ENCODE measurements at regions not wholly inside any gene's neighbourhood (a gene's known extent, or its start where the extent isn't known, plus 50 kb on each side); places are given as distances from the start of the nearest gene placed in this dataset.
"Not testable (repeated sequence)": the region's sequence is repeated elsewhere in the genome, so short reads cannot be mapped to it uniquely, and the experiment has no call there.

DNA sequence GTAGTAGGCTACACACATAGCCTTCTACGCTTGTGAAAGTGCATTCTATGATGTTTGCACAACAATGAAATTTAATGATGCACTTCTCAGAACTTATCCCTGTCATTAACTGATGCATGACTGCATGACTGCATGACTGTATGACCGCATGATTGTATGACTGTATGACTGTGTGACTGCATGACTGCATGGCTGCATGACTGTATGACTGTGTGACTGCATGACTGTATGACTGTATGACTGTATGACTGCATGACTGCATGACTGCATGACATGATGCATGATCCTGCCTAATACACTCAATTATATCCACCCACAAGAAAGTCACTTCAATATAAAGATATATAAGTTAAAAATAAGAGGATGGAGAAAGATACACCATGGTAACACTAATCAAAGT is 365.4 kb upstream of the FSIP2 start:
- no peak for DNase-seq (ENCODE audit: low read depth in 4 of 4, low spot score in 2 of 4)

DNA sequence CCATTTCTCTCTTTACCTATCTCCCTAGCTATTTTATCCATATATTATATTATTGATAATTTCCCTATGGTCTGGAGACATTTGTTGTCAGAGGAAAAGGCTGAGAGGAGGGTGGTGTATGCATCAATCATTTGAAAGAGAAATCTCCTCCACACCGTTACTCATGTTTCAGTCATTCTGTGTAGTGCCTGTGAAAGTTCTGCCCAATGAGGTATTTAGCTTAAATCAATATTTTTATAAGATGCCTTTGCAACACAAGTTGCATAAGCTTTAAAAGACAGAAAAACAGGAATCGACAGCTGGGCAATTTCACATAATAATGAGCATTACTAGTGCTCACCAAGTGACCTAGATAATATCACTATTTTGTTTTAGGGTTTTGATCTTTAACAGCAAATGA is 363.7 kb upstream of the FSIP2 start:
- DNase-seq (ENCODE audit: low read depth in 4 of 4, low spot score in 2 of 4): no peak

DNA sequence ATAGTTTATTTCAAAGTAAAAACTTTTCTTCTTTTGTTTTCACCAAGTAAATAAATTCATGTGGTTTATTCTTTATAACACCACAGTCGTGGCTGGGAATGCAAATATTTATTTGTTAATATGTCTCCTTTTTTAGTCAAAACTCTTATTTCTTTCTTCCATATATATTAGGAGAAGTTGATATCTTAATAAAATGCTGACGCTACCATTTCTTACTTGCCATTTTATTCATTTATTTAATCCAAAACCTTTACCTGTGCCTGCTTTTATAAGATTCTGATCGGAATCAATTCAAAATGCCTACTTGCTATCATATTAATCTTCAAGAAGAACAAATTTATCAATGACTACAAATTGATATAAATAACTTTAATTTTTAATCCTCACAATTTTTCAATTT is 362.9 kb upstream of the FSIP2 start:
- DNase-seq (ENCODE audit: low read depth in 4 of 4, low spot score in 2 of 4): no peak

DNA sequence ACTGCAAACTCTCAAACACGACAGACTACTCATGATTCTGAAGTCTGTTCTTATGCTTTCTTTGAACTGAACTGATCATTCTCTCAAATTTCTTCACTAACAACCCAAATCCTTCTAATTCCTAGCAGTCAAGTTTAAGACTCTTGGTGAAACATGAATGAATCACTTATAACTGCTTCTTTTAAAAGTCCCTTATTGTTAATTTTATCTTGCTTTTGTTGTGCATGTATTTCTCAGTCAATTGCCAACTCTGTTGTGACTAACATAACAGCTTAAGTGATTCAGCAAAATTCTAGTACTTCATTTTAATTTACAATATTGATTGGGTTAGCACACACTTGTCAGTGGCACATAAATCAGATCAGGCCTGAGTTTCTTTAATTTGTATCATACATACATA is 357.0 kb upstream of the FSIP2 start:
- no peak for DNase-seq (ENCODE audit: low read depth in 4 of 4, low spot score in 2 of 4)

DNA sequence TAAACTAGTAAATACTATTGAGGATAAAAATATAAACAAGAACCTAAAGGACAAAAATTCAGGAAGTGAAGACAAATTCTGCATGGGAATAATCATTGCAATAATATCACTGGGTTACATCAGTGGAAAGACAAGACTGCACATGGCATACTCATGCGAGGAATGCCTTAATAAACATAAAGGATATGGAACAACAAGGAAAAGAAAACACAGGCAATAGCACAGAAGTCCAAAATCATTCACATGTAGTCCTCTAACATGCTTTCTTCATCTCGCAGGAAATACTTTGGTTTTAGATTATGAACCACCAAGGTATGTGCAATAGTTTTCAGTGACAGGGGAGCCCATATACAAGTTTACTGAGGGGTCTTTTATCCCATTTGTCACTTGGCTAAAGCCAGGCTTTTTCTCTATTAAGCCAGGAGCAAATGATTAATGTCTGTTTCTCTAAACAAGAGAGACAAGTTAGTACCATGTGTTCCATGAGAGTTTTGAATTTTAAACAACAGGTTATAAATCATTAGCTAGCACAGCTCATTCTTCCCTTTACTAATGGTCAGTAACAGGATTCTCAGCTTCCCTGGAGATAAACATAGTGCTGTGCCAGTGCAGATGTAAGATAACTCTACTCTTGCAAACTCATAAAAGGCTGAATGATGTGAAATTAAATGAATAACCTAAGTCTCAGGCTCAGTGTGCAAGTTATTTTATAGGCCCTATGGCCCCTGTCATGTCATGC is 353.6 kb upstream of the FSIP2 start:
- DNase-seq (ENCODE audit: low read depth in 4 of 4, low spot score in 2 of 4): peak in 1 of 4 donors; percentile 3

DNA sequence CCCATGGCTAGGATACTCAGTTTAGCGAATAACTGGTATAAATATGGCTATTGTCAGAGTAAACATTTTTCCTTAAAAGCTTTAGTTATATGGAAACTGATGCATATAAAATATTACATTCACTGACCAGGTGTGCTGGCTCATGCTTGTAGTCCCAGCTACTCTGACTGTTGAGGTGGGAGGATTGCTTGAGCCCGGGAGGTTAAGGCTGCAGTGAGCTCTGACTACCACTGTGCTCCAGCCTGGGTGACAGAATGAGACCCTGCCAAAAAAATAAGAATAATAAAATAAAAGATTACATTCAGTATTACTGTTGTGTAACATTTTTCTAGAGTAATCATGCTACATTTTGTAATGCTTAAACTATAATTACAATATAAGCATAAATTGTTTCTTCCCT is 350.4 kb upstream of the FSIP2 start:
- no peak for DNase-seq (ENCODE audit: low read depth in 4 of 4, low spot score in 2 of 4)

DNA sequence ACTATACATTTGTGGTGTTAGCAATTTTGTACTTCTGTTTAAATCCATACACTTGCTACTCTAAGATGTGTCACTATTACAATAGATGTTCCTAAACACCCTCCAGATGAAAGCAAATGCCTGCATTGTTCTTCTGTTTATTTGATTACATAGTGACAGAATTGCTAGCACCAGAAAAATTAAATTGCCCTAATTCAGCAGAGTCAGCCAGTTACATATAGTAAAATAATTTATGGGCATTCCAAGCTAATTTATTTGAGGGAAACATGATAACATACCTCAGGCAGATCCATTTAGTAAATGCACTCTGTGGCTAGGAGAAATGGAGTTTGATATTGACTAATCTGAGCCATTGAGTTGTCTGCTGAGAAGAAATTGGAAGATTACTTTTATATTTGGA is 347.1 kb upstream of the FSIP2 start:
- DNase-seq (ENCODE audit: low read depth in 4 of 4, low spot score in 2 of 4): no peak

DNA sequence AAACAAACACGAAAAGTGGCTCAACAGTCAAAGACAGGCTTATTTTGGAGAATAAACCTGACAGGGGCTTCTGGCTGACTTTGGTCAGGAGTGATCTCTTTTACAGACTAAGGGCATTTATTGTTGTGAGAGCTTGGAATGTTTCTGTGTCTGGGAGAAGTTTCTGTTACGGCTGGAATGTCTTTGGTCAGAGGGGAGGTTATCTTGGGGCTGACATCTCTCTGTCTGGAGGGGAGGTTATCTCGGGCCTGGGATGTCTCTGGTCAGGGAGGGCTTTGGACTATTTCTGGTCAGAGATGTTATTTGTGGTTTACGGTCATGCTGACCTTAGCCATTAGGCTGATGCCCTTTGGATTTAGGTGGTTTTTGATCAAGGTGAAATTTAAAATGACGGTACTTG is 345.5 kb upstream of the FSIP2 start:
- DNase-seq (ENCODE audit: low read depth in 4 of 4, low spot score in 2 of 4): no peak

DNA sequence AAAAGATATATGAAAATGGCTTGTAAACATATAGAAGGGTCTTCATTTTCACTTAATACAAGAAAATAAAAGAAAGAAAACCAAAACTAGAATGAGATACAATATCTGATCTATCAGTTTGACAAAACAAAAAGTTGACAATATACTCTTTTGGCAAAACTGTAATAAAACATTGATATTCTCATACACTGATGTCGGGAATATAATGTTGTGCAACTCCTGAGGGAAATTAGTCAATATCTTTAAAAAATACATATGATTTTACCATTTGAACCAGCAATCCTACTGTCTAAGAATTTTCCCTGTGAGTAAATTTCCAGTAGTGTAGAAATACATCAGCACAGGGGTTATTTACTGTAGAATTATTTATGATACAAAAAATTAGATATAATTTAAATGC is 336.1 kb upstream of the FSIP2 start:
- DNase-seq (ENCODE audit: low read depth in 4 of 4, low spot score in 2 of 4): no peak

DNA sequence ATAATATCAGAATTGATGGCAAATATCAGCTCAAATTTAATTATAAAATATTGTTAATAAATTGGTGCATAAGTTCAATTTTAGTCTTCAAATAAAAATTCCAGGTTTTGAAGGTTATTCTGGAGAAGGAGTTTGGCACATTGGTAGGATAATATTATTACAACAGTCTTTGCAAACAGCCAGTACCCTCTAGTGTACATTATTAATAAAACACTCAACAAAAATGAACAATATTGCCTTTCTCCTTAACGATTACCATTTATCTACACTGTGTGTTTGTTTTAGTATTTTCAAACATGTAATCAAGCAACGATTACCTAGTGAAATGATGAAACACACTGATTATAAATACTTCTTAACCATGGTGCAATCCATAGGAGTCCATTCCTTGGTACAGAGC is 334.0 kb upstream of the FSIP2 start:
- DNase-seq (ENCODE audit: low read depth in 4 of 4, low spot score in 2 of 4): no peak

DNA sequence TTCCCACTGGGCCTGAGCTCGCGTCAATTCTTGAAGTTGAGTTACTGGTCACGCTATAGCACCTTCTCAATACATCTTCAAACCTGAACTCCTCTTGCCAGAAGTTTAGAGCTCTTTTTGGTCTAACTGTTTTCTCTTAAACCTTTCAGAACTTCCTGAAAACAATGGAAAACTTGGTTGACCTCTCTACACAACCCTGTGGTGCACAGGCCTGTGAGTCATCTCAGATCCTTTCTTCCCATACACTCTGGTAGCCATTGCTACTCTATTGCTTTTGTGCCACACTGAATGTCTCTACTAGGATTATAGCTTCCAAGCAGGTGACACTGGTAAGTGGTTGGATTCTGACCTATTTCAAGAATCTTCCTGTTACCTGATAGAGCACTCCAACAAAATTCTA is 321.5 kb upstream of the FSIP2 start:
- no peak for DNase-seq (ENCODE audit: low read depth in 4 of 4, low spot score in 2 of 4)

DNA sequence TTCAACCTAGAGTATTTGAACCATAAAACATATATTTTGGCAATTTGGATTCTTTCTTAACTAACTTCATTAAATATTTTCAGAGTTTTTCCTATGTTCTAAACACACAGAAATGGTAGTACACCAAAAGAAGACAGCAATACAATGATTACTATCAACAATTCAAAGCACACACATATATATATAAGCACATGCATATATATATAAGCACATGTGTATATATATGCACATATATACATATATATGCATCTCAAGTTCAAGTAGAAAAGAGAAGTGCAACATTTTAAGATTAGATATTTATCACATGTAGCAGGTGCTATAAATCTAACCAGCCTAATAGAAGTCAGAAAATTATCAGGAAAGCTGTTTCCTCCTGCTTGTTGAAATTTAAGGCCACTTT is 320.9 kb upstream of the FSIP2 start:
- DNase-seq (ENCODE audit: low read depth in 4 of 4, low spot score in 2 of 4): no peak

DNA sequence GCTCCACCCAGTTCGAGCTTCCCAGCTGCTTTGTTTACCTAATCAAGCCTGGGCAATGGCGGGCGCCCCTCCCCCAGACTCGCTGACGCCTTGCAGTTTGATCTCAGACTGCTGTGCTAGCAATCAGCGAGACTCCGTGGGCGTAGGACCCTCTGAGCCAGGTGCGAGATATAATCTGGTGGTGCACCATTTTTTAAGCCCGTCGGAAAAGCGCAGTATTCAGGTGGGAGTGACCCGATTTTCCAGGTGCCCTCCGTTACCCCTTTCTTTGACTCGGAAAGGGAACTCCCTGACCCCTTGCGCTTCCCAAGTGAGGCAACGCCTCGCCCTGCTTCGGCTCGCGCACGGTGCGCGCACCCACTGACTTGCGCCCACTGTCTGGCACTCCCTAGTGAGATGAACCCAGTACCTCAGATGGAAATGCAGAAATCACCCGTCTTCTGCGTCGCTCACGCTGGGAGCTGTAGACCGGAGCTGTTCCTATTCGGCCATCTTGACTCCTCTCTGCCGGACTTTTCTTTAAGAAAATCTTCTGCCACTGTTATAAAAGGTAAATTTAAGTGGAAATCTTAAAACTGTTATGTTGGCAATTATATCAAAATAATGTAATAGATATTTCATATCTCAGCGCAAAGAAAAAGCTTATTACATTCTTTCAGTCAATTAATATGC is 313.5 kb upstream of the FSIP2 start:
- DNase-seq (ENCODE audit: low read depth in 4 of 4, low spot score in 2 of 4): not testable (repeated sequence)

DNA sequence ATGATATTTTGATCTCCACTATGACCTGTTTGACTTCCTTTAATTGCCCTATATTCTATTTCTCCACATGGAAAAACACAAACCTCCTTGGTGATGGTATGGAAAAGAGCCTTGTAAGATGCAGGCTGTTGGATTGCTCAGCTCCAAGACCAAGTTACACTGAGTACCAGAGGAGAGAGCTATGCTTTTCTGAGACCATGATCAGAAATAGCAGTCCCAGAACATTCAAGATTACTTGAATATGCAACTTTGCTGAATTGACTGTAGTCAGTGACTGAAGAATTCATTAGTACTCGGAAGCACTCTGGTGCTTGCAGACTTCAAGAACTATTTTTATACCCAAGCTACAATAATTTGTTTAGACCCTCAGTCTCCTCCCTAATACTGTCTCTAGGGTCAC is 310.6 kb upstream of the FSIP2 start:
- no peak for DNase-seq (ENCODE audit: low read depth in 4 of 4, low spot score in 2 of 4)

DNA sequence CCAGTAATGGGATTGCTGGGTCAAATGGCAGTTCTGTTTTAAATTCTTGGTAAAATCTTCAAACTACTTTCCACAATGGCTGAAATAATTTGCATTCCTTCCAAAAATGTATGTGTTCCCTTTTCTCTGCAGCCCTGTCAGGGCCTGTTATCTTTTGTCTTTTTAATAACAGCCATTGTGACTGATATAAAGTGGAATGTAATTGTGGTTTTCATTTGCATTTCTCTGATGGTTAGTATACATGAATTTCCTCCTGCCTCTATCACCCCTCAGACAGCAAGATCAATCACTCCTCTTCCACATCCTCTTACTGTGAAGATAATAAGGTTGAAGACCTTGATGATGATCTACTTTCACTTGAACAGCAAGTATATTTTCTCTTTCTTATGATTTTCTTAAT is 304.8 kb upstream of the FSIP2 start:
- DNase-seq (ENCODE audit: low read depth in 4 of 4, low spot score in 2 of 4): no peak

DNA sequence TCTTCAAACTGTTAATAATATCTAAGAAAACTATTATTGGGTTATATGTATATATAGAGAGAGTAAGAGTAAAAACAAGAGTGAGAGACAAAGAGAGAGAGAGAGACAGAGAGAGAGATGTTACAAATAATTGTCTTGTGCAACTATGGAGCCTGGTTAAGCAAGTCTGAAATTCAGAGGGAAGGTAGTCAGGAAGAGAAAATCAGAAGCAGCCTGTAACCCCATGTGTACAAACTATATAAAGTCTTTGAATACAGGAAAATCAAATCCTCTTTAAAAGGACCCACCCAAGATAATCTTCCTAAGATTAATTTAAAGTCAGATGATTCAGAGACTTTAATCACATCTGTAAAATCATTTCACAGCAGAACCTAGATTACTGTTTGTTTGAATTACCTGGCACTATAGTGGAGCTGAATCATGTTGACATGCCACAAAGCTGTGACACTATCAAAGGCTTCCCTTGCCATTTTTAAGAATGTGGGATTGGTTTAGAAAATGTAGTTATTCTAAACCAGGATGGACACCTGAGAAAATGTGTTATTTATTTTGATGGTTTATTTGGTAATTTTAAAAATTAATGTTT is 301.7 kb upstream of the FSIP2 start:
- DNase-seq (ENCODE audit: low read depth in 4 of 4, low spot score in 2 of 4): no peak

DNA sequence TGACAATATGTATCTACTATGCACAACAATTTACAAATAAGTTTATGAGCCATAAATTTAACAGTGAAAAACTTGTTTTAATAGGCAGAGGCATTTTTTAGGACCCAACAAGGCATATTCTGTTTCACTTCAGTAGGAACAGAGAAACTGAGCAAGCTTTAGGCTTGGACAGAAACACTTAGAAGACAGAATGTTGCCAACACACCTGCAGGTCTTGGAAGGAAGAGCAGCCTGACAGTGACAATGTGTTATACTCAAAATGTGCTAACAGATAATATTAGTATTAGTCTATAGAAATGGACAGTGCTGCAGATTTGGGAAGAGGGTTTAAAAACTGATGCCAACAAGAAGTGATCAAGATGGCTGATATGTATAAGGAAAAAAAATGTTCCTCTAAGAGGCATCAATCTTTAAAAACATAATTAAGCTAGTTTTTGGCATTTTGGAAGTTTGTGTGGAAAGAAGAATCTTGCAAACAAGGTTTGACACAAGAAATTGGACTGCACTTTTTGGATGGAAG is 297.1 kb upstream of the FSIP2 start:
- DNase-seq (ENCODE audit: low read depth in 4 of 4, low spot score in 2 of 4): no peak

DNA sequence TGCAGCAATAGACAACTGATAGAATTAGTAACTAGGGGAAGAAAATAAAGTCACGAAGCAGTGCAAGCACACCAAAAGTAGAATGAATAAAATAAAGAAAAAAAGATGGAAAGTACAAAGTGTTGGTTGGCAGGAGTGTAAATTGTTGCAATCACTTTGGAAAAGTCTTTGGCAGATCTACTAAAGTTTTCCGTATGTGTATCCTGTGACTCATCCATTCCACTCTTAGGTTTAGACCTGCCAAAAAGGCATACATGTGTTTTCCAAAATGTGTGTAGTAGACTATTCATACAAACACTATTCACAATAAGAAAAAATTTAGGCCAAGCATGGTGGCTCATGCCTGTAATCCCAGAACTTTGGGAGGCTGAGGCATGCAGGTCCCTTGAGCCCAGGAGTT is 282.1 kb upstream of the FSIP2 start:
- no peak for DNase-seq (ENCODE audit: low read depth in 4 of 4, low spot score in 2 of 4)

DNA sequence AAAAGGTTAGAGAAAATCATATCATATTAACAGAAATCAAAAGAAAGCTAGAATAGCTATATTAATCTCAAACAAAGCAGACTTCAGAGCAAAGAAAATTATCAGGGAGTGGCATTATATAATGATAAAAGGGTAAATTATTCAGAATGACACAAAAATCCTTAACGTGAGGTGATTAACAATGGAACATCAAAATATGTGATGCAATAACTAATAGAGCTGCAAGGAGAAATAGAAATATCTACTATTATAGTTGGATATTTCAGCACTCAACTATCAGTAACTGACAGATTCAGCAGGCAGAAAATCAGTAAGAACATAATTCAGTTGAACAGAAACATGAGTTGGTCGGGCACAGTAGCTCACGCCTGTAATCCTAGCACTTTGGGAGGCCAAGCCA is 275.1 kb upstream of the FSIP2 start:
- DNase-seq (ENCODE audit: low read depth in 4 of 4, low spot score in 2 of 4): no peak

DNA sequence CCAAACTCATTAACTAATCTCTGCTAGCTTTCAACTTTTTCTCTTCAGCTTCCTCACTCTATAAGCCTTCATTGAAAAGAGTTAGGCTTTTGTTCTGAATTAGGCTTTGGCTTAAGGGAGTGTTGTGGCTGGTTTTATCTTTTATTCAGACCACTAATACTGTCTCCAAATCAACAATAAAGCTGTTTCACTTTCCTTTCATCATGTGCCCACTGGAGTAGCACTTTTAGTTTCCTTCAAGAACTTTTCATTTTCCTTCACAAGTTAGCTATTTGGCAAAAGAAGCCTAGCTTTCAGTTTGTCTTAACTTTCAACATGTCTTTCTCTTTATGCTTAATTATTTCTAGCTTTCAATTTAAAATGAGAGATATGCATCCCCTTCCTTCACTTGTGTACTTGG is 271.7 kb upstream of the FSIP2 start:
- DNase-seq (ENCODE audit: low read depth in 4 of 4, low spot score in 2 of 4): no peak

DNA sequence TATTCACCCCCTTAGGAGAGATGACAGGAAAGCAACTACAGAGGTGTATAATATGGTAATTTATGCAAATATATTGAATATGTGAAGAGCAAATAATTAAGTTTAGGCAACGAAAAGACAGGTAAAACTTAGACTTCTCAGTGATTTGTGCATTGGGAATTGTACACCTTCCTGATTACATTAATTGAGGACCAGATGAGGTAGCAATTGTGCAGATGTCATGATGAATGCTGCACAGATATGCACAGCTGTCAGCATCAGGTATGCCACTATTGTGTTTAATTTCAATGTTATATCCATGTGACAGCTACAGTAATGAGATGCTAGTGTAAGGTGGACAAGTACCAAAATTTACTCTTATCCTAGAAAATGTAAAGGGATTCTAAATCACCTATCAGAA is 267.2 kb upstream of the FSIP2 start:
- no peak for DNase-seq (ENCODE audit: low read depth in 4 of 4, low spot score in 2 of 4)

DNA sequence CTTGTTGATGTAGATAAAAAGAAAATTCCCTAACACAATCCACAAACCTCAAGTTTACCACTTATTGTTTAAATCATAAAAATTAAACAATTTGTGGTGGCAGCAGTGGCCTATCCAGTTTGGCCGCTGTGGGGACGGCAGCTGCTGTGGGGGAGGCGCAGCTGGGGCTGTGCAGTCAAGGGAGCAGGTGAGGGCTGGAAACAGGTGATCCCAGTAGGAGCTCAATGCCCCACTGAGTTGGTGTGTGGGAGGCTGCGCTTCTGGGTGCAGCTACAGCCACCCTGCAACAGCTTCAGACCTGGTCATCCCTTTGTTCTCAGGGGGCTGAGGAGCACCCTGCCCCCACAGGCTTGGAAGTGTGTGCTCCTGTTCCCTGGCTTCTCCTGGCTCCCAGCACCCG is 266.0 kb upstream of the FSIP2 start:
- no peak for DNase-seq (ENCODE audit: low read depth in 4 of 4, low spot score in 2 of 4)
